Stimulated activated CD8-positive, alpha-beta memory T cell treated with anti-CD3 and anti-CD28 coated beads, Interleukin-7, amount 100 ng/mL, for 4 hours (primary cell): ENCODE measurements at regions not wholly inside any gene's neighbourhood (a gene's known extent, or its start where the extent isn't known, plus 50 kb on each side); places are given as distances from the start of the nearest gene placed in this dataset.
"Not testable (repeated sequence)": the region's sequence is repeated elsewhere in the genome, so short reads cannot be mapped to it uniquely, and the experiment has no call there.

Source experiments
- DNase-seq, 2 donors: peaks; one replicate each; pipeline ENCODE4 v3.0.0-alpha.2; 2020; ENCODE audit warnings: low read depth in 2 of 2

GRCh38 chr5:42894057-42894456, 82.4 kb upstream of the SELENOP start:
- no peak for DNase-seq

DNA sequence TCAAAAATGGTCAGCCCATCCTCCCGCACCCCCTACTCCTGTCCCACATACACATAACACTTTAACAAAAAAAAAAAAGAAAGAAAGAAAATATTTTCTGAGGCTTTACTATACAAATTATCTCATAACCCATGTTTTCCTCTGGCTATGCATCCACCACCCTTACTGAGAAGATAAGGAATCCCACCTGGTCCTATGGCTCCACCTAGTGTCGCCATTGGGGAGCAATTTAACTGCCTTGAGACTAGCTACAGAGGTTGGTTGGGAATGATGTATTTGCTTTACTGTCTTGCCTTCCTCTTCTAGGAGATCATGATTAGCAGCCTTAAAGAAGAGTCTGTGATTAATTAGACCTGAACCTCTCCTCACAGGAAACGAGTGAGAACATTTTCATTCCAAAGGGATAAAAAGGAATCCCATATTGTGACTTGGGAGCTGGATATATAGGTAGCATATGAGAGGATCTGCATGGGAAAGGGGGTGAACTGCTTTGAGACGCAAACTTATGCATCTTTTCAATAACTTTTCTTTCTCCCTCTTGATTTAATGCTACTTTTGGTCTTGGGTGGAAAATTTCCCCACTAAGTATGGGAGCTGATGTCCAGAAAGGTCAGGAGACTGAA, 77.7 kb upstream of the SELENOP start:
- peak; percentile 25 to 33 for DNase-seq

GRCh38 chr5:42888771-42889170, 77.1 kb upstream of the SELENOP start:
- DNase-seq = no peak

DNA sequence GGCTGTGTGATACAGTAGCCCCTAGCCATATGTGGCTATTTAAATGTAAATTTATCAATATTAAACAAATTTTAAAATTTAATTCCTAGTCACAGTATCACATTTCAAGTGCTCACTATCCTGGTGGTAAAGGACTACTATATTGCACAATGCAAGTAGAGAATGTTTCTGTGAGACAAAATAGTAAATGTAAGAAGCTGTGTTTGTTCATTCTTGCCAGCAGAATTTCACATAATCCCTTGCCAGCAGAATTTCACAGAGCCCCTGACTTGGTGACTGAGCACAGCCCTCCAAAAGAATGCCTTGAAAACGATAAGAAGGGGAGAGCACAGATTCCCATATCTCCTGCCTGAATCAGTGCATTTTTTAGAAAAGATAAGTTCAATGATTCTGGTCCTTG, 75.9 kb upstream of the SELENOP start:
- DNase-seq = no peak

- no peak for DNase-seq
Observed at GRCh38 chr5:42887097-42887496, 75.4 kb upstream of the SELENOP start.

GRCh38 chr5:42886635-42887034, 74.9 kb upstream of the SELENOP start:
- DNase-seq = no peak

GRCh38 chr5:42884326-42884725, 72.6 kb upstream of the SELENOP start:
- no peak for DNase-seq

- no peak for DNase-seq
Observed at GRCh38 chr5:42881416-42882117, 69.9 kb upstream of the SELENOP start.

DNA sequence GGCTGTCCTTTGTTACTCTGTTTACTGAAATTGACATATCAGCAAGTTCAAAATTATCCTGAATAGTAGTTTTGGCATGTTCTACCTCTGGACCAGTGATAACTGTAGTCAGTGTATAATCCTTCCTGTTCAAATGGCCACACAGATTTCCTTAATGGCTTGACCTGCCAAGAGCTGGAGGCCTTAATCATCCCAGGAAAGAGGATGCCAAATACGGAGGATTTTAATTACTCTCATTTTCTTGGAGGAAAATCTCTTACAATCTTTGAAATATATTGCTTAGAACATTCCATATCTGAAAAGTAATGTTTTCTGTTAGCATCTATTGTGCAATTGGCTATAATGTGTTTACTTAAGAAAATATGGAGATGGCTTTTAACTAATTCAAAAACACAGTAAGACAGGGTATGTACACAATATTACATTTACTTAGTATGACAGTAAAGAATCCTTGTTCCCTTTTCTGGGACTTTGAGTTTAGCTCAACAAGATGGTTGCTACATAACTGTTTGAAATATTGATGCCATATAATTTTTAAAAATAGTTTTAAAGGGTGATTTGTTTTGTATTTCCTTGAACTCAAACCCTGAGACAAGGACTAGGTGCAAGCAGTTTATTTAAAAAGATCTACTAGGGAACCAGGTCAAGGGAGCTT, 68.9 kb upstream of the SELENOP start:
- no peak for DNase-seq

- DNase-seq = no peak
Observed at GRCh38 chr5:42879291-42879690, 67.6 kb upstream of the SELENOP start.

GRCh38 chr5:42878550-42878949, 66.9 kb upstream of the SELENOP start:
- no peak for DNase-seq

- no peak for DNase-seq
Observed at GRCh38 chr5:42878041-42878440, 66.3 kb upstream of the SELENOP start.

DNA sequence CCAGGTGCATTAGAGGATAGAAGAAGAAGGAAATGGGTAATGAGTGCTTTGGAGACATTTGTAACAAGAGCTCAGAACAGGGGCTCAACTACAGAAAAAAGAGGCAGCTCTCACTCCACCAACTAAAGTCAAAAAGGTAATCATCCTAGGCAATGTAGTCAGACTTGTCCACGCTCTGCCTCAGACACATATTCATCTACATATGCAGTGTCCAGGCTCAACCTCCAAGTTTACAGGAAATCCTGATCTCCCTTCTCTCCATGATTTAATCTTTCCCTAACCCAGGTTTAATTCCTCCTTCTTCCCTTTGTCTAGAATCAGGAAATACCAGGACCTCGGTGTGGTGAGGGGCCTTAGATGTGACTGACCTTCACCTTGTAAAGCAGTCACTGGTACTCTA, 65.7 kb upstream of the SELENOP start:
- DNase-seq = no peak

- DNase-seq = no peak
Observed at GRCh38 chr5:42876375-42876844, 64.7 kb upstream of the SELENOP start.

GRCh38 chr5:42875785-42876374, 64.2 kb upstream of the SELENOP start:
- no peak for DNase-seq

DNA sequence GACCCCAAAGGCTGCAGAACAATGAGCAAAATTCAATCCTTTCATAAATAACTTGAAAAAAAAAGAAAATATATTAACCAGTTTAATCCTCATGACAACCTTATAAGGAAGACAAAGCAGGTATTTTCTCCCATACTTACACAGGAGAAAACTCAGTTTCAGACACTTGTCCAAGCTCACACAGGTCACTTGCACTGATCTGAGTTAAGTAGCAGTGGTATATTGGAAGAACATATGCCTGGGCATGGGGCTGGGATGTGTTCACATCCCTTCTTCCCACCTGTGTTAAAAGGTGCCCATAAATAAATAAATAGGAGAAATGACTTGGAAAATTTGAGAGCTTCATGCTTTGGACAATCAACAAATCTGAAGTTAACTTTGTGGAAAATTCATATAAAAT, 63.5 kb upstream of the SELENOP start:
- DNase-seq = no peak

DNA sequence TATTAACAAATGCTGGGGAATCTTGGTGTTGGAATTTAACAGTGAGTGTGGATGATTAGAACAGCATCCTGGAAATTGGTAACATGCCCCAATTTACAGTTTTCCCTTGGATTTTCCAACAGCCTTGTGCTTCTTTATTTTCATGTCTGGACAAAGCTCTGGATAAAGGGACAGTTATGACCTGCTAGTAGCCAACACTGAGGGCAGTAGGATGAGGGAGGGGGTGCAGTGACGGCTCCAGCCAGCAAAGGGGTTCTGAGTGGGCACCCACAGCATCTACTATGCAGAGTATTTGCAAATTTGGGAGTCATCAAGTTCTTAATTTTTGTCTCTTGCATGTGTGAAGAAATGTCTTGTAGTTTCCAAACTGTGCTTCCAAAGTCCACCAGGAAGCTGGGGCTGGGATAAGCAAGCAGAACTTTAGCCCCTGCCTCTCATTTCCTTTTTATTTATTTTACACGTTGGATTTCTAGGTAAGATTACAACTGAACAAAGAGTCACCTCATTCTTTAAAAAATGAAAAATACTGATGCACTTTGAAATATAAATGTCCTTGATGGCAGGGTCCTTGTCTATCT, 63.0 kb upstream of the SELENOP start:
- no peak for DNase-seq

- no peak for DNase-seq
Observed at GRCh38 chr5:42872865-42873264, 61.2 kb upstream of the SELENOP start.

DNA sequence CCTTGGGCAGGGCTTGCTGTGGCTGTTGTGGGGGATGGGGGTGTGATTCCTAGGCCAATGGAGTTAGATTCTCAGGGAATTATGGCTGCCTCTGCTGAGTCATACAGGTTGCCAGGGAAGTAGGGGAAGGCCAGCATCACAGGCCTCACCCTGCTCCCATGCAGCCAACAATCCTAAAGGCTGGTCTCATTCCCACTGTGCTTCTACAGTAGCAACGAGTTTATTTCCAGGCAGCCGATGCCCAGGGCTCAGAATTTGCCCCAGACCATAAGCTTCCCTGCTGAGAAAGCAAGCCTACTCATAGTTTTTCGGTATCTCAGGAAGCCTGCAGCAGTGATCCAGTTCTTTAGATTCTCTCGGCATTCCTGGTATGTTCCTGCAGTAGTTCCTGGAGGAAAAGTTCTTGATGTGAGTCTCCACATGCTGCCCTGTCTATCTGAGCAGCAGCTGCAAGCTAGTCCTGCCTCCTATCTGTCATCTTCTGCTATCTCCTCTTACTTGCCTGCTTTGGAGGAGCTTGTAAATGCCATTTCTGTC, 59.3 kb upstream of the SELENOP start:
- no peak for DNase-seq

DNA sequence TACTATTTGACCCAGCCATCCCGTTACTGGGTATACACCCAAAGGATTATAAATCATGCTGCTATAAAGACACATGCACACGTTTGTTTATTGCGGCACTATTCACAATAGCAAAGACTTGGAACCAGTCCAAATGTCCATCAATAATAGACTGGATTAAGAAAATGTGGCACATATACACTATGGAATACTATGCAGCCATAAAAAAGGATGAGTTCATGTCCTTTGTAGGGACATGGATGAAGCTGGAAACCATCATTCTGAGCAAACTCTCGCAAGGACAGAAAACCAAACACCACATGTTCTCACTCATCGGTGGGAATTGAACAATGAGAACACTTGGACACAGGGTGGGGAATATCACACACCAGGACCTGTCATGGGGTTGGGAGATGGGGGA, 56.7 kb upstream of the SELENOP start:
- not testable (repeated sequence) for DNase-seq

GRCh38 chr5:42864749-42865148, 53.1 kb upstream of the SELENOP start:
- not testable (repeated sequence) for DNase-seq
